Heart right ventricle (tissue), 16 donors: ENCODE measurements at regions not wholly inside any gene's neighbourhood (a gene's known extent, or its start where the extent isn't known, plus 50 kb on each side); places are given as distances from the start of the nearest gene placed in this dataset.
"Not testable (repeated sequence)": the region's sequence is repeated elsewhere in the genome, so short reads cannot be mapped to it uniquely, and the experiment has no call there.

Experiments used
- ATAC-seq, 8 donors: fragments of 200-7000 bp; cut with Tn5 transposase; one replicate each; pipeline ENCODE4 v1.9.1; 2020; ENCODE audit warnings: mild to moderate bottlenecking in 8 of 8, moderate library complexity in 8 of 8, moderate number of reproducible peaks in 1 of 8
- DNase-seq, 2 donors: peaks; one replicate each; pipeline ENCODE4 v3.0.0-alpha.2; 2020
- H3K27ac ChIP-seq, 10 donors: fragments of 200-600 bp; sonication (generic) in 2 of 10; one replicate each; pipeline versions ENCODE4 v1.5.0 to v1.8.0; 2020 to 2022; ENCODE audit warnings: mild to moderate bottlenecking in 3 of 10
- H3K27me3 ChIP-seq, 7 donors: fragments of 200-600 bp; one replicate each; pipeline ENCODE4 v1.8.0; 2021 to 2022; ENCODE audit warnings: mild to moderate bottlenecking in 2 of 7
- H3K36me3 ChIP-seq, 9 donors: fragments of 200-600 bp; sonication (generic) in 1 of 9; one replicate each; pipeline versions ENCODE4 v1.5.0 to v1.8.0; 2020 to 2022; ENCODE audit warnings: mild to moderate bottlenecking in 2 of 9
- H3K4me1 ChIP-seq, 9 donors: fragments of 200-600 bp; sonication (generic) in 1 of 9; one replicate each; pipeline versions ENCODE4 v1.5.0 to v1.8.0; 2020 to 2022; ENCODE audit warnings: mild to moderate bottlenecking in 4 of 9
- H3K4me3 ChIP-seq, 10 donors: fragments of 200-600 bp; sonication (generic) in 2 of 10; one replicate each; pipeline versions ENCODE4 v1.5.0 to v1.8.0; 2020 to 2022; ENCODE audit warnings: mild to moderate bottlenecking in 7 of 10, moderate library complexity in 2 of 10
- H3K9me3 ChIP-seq, 11 donors: fragments of 200-600 bp in 10 of 11; sonication (generic) in 2 of 11; one replicate each; pipeline versions ENCODE4 v1.5.0 to v1.8.0; 2013 to 2022; ENCODE audit warnings: mild to moderate bottlenecking in 2 of 11, control low read depth in 1 of 11, moderate library complexity in 1 of 11
- WGBS, 2 donors: extraction: QIAGEN DNeasy Blood & Tissue Kit; methylation state at CpG; one replicate each; pipeline ENCODE4 v1.1.7; 2013; ENCODE audit warnings: inconsistent platforms in 1 of 2; 5-methylcytosine and 5-hydroxymethylcytosine counted together
- intact Hi-C, 10 donors: fragments of 100-400 bp; cut with DNase I; formaldehyde crosslinking; loops; one replicate each; pipeline versions ENCODE4 v1.11.1 to v1.14.2; 2022
- TF ChIP-seq, protein P1 (sequence below), 9 donors: fragments of 200-600 bp; sonication (generic) in 2 of 9; IDR thresholded peaks; one replicate each; pipeline versions ENCODE4 v1.5.0 to v1.8.0; 2021 to 2022; ENCODE audit warnings: antibody characterized with exemption in 9 of 9, mild to moderate bottlenecking in 5 of 9, moderate library complexity in 1 of 9
- donor health status: Arrhythmogenic right ventricular cardiomyopathy.
- donor health status: ischemic (EF 13 %, LVEDD 7.1; RV severe dilation, severe dysfunction).
- donor health status: healthy with polysubstance abuse.
- donor health status: DM: no; HTN: yes; CAD: no.
- donor health status: DM: no; HTN: no; CAD: no.
- donor health status: ischemic (EF 25% LVEDD 6.9; RV normal size, moderate dysfunction).
- donor health status: ischemic (EF 25% LVEDD 5.7; RV mildly dilated, moderate dysfunction).
- donor health status: healthy.
- donor health status: DM: yes; HTN: yes; CAD: no.
- donor health status: Ischemic cardiomyopathy.
- donor health status: ischemic (EF 35%, LVEDD 5.7; RV mildly dilated, moderate dysfunction).
- donor health status: nonischemic (EF 11% LVEDD 7.7; RV severe dilation, severe dysfunction).
- donor health status: DM: yes; HTN: yes; CAD: no.
- donor health status: PGD.
- donor health status: ischemic (EF 29% LVEDD 5.4; RV normal size, mild dysfunction).
- donor health status: nonischemic (EF 23%, LVEDD 6.1; RV moderate dilation, normal function).

GRCh38 chr1:118535901-118536300 is 350.9 kb upstream of the SPAG17 start:
- no peaks in the 10 kb centered on the region for H3K4me1 ChIP-seq
- TF ChIP-seq, protein P1, sequence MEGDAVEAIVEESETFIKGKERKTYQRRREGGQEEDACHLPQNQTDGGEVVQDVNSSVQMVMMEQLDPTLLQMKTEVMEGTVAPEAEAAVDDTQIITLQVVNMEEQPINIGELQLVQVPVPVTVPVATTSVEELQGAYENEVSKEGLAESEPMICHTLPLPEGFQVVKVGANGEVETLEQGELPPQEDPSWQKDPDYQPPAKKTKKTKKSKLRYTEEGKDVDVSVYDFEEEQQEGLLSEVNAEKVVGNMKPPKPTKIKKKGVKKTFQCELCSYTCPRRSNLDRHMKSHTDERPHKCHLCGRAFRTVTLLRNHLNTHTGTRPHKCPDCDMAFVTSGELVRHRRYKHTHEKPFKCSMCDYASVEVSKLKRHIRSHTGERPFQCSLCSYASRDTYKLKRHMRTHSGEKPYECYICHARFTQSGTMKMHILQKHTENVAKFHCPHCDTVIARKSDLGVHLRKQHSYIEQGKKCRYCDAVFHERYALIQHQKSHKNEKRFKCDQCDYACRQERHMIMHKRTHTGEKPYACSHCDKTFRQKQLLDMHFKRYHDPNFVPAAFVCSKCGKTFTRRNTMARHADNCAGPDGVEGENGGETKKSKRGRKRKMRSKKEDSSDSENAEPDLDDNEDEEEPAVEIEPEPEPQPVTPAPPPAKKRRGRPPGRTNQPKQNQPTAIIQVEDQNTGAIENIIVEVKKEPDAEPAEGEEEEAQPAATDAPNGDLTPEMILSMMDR (IDR thresholded peaks at IDR 0.05) = no peak
- peaks cover 0 to 3% (median 0%) of the 10 kb centered on the region in 7 donors for H3K27me3 ChIP-seq
- no peaks in the 10 kb centered on the region for H3K36me3 ChIP-seq
- H3K4me3 ChIP-seq = no peak overlapping the region
- intact Hi-C loops = no loop called here
- H3K27ac ChIP-seq = no peak overlapping the region
- 78 to 85% methylated on average over 3 of the region's 3 CpGs for WGBS, 2 donors
- no peaks in the 10 kb centered on the region for H3K9me3 ChIP-seq
- DNase-seq (no peak), ATAC-seq (no peak)

- DNase-seq, H3K4me1 ChIP-seq, H3K4me3 ChIP-seq, H3K27me3 ChIP-seq, H3K36me3 ChIP-seq, ATAC-seq, H3K27ac ChIP-seq, intact Hi-C loops: not testable (repeated sequence)
- peaks cover 0 to 37% (median 5%) of the 10 kb centered on the region in 11 donors for H3K9me3 ChIP-seq
- WGBS, 2 donors = 88 to 89% methylated on average over 1 of the region's 1 CpG
Observed at GRCh38 chr1:118511922-118512321, 326.9 kb upstream of the SPAG17 start.

DNA sequence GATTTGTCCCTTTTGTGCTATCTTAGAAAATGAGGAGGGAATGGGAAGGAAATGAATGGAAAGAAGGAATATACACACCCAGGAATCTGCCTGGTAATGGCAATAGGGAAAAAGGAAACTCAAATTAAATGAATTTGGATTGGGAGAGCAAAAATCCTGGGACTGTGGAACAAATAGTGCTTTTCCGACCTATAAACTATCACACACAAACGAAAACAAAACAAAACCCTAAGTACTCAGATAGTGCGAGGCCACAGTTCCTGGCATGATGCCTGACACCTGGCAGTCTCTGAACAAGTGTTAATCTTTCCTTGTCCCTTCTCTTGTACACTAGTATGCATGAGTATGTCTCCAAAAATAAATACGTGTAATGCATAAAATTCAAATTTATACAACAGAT is 319.8 kb upstream of the SPAG17 start:
- ATAC-seq (peak in 4 of 8 donors; percentile 79 to 84 (median 80)), DNase-seq (peak; percentile 24 to 44)
- H3K4me3 ChIP-seq = no peak overlapping the region
- 7 to 12% methylated on average over 4 of the region's 4 CpGs for WGBS, 2 donors
- intact Hi-C loops = no loop called here
- H3K27me3 ChIP-seq = no peaks in the 10 kb centered on the region
- H3K4me1 ChIP-seq = peaks cover 0 to 17% (median 10%) of the 10 kb centered on the region in 9 donors
- H3K36me3 ChIP-seq = no peaks in the 10 kb centered on the region
- H3K9me3 ChIP-seq = no peaks in the 10 kb centered on the region
- H3K27ac ChIP-seq = no peak overlapping the region
- TF ChIP-seq, protein P1 (IDR thresholded peaks at IDR 0.05) = no peak

DNA sequence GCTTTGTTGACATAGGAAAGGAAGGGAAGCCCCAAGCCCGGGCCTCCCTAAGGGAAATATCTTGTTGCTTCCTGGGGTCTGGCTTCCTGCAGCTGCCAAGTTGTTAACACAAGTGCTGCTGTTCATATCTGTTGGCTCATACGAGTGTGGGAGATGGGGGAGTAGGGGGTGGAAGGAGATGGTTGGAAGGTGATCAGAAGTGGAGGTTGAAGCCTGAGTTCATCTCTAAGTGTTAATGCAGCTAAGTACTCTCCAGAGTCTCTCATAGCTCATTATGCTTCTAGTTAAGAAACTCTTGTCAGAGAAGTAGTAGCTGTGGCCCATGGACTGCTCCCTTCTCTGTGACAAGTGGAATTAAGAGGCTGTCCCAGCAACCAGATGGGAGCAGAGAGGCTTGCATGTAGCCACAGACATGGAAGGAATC is 319.2 kb upstream of the SPAG17 start:
- no peaks in the 10 kb centered on the region for H3K36me3 ChIP-seq
- H3K27ac ChIP-seq = no peak overlapping the region
- TF ChIP-seq, protein P1 (IDR thresholded peaks at IDR 0.05) = no peak
- 0% methylated on average over 2 of the region's 2 CpGs for whole genome bisulfite sequencing, 2 donors
- ATAC-seq (peak in 5 of 8 donors; percentile 50 to 70 (median 60)), DNase-seq (no peak)
- H3K27me3 ChIP-seq = no peaks in the 10 kb centered on the region
- H3K4me1 ChIP-seq = peaks cover 0 to 17% (median 10%) of the 10 kb centered on the region in 9 donors
- no peak overlapping the region for H3K4me3 ChIP-seq
- no peaks in the 10 kb centered on the region for H3K9me3 ChIP-seq
- intact Hi-C loops = no loop called here

DNA sequence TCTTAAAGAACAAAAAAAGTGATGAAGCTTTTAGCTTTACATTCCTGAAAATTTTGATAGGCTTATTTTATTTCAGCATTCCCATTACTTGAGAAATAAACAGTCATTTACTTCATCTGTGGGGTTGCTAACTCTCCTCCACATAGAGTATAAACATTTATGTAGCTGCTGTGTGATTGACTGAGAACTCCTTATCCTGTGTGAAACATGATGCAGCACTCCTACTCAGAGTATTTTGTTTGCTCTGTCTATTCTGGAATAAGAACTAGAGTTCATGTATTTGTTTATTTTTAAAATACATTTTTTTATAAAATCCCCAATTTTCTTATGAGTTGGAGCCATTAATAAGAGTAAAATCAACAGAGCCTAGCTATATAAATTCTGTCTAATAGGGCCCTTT is 318.7 kb upstream of the SPAG17 start:
- Histone ChIP-seq H3K27ac (no peak overlapping the region), H3K9me3 (no peaks in the 10 kb centered on the region), H3K36me3 (no peaks in the 10 kb centered on the region), H3K4me3 (no peak overlapping the region), H3K4me1 (peaks cover 0 to 17% (median 10%) of the 10 kb centered on the region in 9 donors), H3K27me3 (no peaks in the 10 kb centered on the region)
- ATAC-seq (no peak), DNase-seq (no peak)
- intact Hi-C loops = no loop called here
- TF ChIP-seq, protein P1 (IDR thresholded peaks at IDR 0.05) = no peak
